SK-N-SH treated with all-trans-retinoic acid at 6 μM for 48 hours (cell line): ENCODE measurements at regions not wholly inside any gene's neighbourhood (a gene's known extent, or its start where the extent isn't known, plus 50 kb on each side); places are given as distances from the start of the nearest gene placed in this dataset.

Experiments used
- BACH2 ChIP-seq: fragments of 250-450 bp; sonication (Bioruptor Pico); IDR thresholded peaks from 2 replicates; pipeline ENCODE4 v1.9.0; 2021; ENCODE audit warnings: mild to moderate bottlenecking, borderline replicate concordance
- CSRNP3 ChIP-seq: fragments of 250-450 bp; sonication (Bioruptor Pico); IDR thresholded peaks from 2 replicates; pipeline ENCODE4 v1.5.1; 2021; ENCODE audit warnings: mild to moderate bottlenecking, moderate library complexity
- ISL1 ChIP-seq: fragments of 250-450 bp; sonication (Bioruptor Pico); IDR thresholded peaks from 2 replicates; pipeline ENCODE4 v2.1.2; 2022; ENCODE audit warnings: mild to moderate bottlenecking, moderate library complexity
- TOX ChIP-seq: fragments of 250-450 bp; sonication (Bioruptor Pico); IDR thresholded peaks from 2 replicates; pipeline ENCODE4 v1.8.0; 2021; ENCODE audit warnings: mild to moderate bottlenecking, moderate library complexity, borderline replicate concordance
- ZFP30 ChIP-seq: fragments of 450-650 bp; formaldehyde crosslinking; IDR thresholded peaks from 2 replicates; pipeline ENCODE4 v1.5.0; 2022; ENCODE audit warnings: mild to moderate bottlenecking, moderate library complexity
- TF ChIP-seq, protein P1 (sequence below): fragments of 250-450 bp; sonication (Bioruptor Pico); IDR thresholded peaks from 2 replicates; pipeline ENCODE4 v1.8.0; 2020; ENCODE audit warnings: mild to moderate bottlenecking, moderate library complexity, borderline replicate concordance

DNA sequence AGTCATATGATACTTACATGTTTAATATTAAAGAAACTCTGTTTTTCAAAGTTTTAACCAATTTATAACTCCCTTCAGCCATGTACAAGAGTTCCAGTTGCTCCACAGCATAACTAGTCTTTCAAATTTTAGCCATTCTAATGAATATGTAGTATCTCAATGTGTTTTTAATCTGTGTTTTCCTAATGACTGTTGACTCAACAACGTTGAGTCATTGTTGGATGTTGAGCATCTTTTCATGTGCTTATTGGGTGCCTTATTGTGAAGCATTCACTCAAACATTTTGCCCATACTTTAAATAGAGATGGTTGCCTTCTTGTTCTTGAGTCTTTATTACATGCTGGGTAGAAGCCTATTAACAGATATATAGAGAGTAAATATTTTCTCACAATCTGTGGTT, 240.2 kb upstream of the LYPLAL1 start:
- TF ChIP-seq CSRNP3 (CRISPR knock-in tag) (no peak), BACH2 (CRISPR knock-in tag) (no peak), ZFP30 (CRISPR knock-in tag) (no peak), TOX (no peak), ISL1 (no peak)
- TF ChIP-seq, protein P1, sequence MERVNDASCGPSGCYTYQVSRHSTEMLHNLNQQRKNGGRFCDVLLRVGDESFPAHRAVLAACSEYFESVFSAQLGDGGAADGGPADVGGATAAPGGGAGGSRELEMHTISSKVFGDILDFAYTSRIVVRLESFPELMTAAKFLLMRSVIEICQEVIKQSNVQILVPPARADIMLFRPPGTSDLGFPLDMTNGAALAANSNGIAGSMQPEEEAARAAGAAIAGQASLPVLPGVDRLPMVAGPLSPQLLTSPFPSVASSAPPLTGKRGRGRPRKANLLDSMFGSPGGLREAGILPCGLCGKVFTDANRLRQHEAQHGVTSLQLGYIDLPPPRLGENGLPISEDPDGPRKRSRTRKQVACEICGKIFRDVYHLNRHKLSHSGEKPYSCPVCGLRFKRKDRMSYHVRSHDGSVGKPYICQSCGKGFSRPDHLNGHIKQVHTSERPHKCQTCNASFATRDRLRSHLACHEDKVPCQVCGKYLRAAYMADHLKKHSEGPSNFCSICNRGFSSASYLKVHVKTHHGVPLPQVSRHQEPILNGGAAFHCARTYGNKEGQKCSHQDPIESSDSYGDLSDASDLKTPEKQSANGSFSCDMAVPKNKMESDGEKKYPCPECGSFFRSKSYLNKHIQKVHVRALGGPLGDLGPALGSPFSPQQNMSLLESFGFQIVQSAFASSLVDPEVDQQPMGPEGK (CRISPR knock-in tag), result no peak
